Left lobe of liver (tissue), 2 donors: ENCODE measurements at regions not wholly inside any gene's neighbourhood (a gene's known extent, or its start where the extent isn't known, plus 50 kb on each side); places are given as distances from the start of the nearest gene placed in this dataset.
"Not testable (repeated sequence)": the region's sequence is repeated elsewhere in the genome, so short reads cannot be mapped to it uniquely, and the experiment has no call there.

ENCODE experiments used
- ATAC-seq: fragments of 200-7000 bp; cut with Tn5 transposase; one replicate; pipeline ENCODE4 v1.9.1; 2020; ENCODE audit warnings: mild to moderate bottlenecking, moderate library complexity
- DNase-seq: peaks from one replicate; pipeline ENCODE4 v3.0.0-alpha.2; 2020; ENCODE audit warnings: low spot score
- donor health status: DM: no; HTN: no; CAD: no; lungs with moderate emphysema.
- donor health status: DM: no; HTN: yes; CAD: no.

GRCh38 chr5:12102151-12102550 is 197.9 kb upstream of the CTNND2 start:
- no peak for ATAC-seq

GRCh38 chr5:12100542-12100941 is 196.3 kb upstream of the CTNND2 start:
- DNase-seq, result no peak
- no peak for ATAC-seq

More at GRCh38 chr5:12102151-12102550, 197.9 kb upstream of the CTNND2 start:
- DNase-seq, result no peak

GRCh38 chr5:12099296-12099695 is 195.1 kb upstream of the CTNND2 start:
- ATAC-seq (no peak), DNase-seq (no peak)

GRCh38 chr5:12095808-12096281 is 191.6 kb upstream of the CTNND2 start:
- ATAC-seq (no peak), DNase-seq (no peak)

GRCh38 chr5:12093586-12093985 is 189.3 kb upstream of the CTNND2 start:
- ATAC-seq, result no peak

GRCh38 chr5:12080761-12081160 is 176.5 kb upstream of the CTNND2 start:
- ATAC-seq, result no peak
- no peak for DNase-seq

More at GRCh38 chr5:12093586-12093985, 189.3 kb upstream of the CTNND2 start:
- DNase-seq, result no peak

GRCh38 chr5:12078286-12078685 is 174.0 kb upstream of the CTNND2 start:
- DNase-seq, ATAC-seq: not testable (repeated sequence)

- DNase-seq (no peak), ATAC-seq (no peak)
Measured at GRCh38 chr5:12073426-12073825, 169.2 kb upstream of the CTNND2 start.

- ATAC-seq (no peak), DNase-seq (no peak)
Measured at GRCh38 chr5:12072441-12072840, 168.2 kb upstream of the CTNND2 start.

GRCh38 chr5:12071455-12071854 is 167.2 kb upstream of the CTNND2 start:
- ATAC-seq, result no peak
- DNase-seq, result no peak

- DNase-seq (no peak), ATAC-seq (peak; percentile 82)
Measured at GRCh38 chr5:12023614-12024241, 119.5 kb upstream of the CTNND2 start.

- no peak for ATAC-seq
- no peak for DNase-seq
Measured at GRCh38 chr5:12022444-12022843, 118.2 kb upstream of the CTNND2 start.

GRCh38 chr5:12019306-12019705 is 115.1 kb upstream of the CTNND2 start:
- DNase-seq, result no peak
- no peak for ATAC-seq

GRCh38 chr5:12017007-12017406 is 112.8 kb upstream of the CTNND2 start:
- ATAC-seq, result no peak
- no peak for DNase-seq

- DNase-seq (no peak), ATAC-seq (no peak)
Measured at GRCh38 chr5:12016159-12016746, 112.0 kb upstream of the CTNND2 start.

- DNase-seq, result no peak
- no peak for ATAC-seq
Measured at GRCh38 chr5:12013351-12013750, 109.1 kb upstream of the CTNND2 start.

- no peak for DNase-seq
- ATAC-seq, result no peak
Measured at GRCh38 chr5:12003680-12004079, 99.4 kb upstream of the CTNND2 start.

GRCh38 chr5:11998397-11998796 is 94.2 kb upstream of the CTNND2 start:
- no peak for ATAC-seq
- DNase-seq, result no peak

GRCh38 chr5:11997942-11998341 is 93.7 kb upstream of the CTNND2 start:
- ATAC-seq (peak; percentile 33), DNase-seq (peak; percentile 50)

- ATAC-seq, result no peak
- no peak for DNase-seq
Measured at GRCh38 chr5:11992518-11992917, 88.3 kb upstream of the CTNND2 start.

GRCh38 chr5:11985993-11986392 is 81.7 kb upstream of the CTNND2 start:
- peak; percentile 45 for ATAC-seq

GRCh38 chr5:11984196-11984595 is 80.0 kb upstream of the CTNND2 start:
- DNase-seq (no peak), ATAC-seq (no peak)

More at GRCh38 chr5:11985993-11986392, 81.7 kb upstream of the CTNND2 start:
- DNase-seq, result no peak

GRCh38 chr5:11981986-11982385 is 77.7 kb upstream of the CTNND2 start:
- no peak for DNase-seq
- ATAC-seq, result no peak
